ENCODE measurements at regions not wholly inside any gene's neighbourhood (a gene's known extent, or its start where the extent isn't known, plus 50 kb on each side); places are given as distances from the start of the nearest gene placed in this dataset.

DNA sequence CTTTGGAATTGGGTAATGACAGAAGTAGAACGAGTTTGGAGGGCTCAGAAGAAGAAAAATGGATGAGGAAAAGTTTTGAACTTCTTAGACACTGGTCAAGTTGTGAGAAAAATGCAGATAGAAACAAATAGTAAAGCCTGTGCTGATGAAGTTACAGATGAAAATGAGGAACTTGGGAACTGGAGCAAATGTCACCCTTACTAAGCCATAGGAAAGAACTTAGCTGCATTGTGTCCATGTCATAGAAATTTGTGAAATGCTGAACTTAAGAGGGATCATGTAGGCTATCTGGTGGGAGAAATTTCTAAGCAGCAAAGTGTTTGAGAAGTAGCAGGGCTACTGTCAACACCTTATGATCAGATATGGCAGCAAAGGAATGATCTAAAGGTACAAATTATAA is 289.2 kb upstream of the PCDH9 start:
- TF ChIP-seq, protein P1, sequence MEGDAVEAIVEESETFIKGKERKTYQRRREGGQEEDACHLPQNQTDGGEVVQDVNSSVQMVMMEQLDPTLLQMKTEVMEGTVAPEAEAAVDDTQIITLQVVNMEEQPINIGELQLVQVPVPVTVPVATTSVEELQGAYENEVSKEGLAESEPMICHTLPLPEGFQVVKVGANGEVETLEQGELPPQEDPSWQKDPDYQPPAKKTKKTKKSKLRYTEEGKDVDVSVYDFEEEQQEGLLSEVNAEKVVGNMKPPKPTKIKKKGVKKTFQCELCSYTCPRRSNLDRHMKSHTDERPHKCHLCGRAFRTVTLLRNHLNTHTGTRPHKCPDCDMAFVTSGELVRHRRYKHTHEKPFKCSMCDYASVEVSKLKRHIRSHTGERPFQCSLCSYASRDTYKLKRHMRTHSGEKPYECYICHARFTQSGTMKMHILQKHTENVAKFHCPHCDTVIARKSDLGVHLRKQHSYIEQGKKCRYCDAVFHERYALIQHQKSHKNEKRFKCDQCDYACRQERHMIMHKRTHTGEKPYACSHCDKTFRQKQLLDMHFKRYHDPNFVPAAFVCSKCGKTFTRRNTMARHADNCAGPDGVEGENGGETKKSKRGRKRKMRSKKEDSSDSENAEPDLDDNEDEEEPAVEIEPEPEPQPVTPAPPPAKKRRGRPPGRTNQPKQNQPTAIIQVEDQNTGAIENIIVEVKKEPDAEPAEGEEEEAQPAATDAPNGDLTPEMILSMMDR (IDR thresholded peaks at IDR 0.05; ENCODE audit: insufficient read depth, low read depth, low read length) = no peak
- no peak for TF ChIP-seq EZH2 (IDR thresholded peaks at IDR 0.05; ENCODE audit: insufficient read depth, low read length)
